ENCODE measurements at regions not wholly inside any gene's neighbourhood (a gene's known extent, or its start where the extent isn't known, plus 50 kb on each side); places are given as distances from the start of the nearest gene placed in this dataset.

- CTCF ChIA-PET, result no interaction called here
- POLR2A ChIA-PET, result no interaction called here
- no peaks in the 10 kb centered on the region for H3K9me3 Mint-ChIP-seq (ENCODE audit: unreplicated experiment)
- no peak for DNase-seq (ENCODE audit: unreplicated experiment)
- no TSS peak for BruUV-seq (replicated peaks)
- H3K27ac Mint-ChIP-seq (ENCODE audit: low read depth, unreplicated experiment), result no peak overlapping the region
- TF ChIP-seq CTCF (IDR thresholded peaks at IDR 0.05; ENCODE audit: unreplicated experiment), result no peak
- no peaks in the 10 kb centered on the region for H3K36me3 Mint-ChIP-seq (ENCODE audit: insufficient read depth, unreplicated experiment)
- no peaks in the 10 kb centered on the region for H3K27me3 Mint-ChIP-seq (ENCODE audit: insufficient read depth, unreplicated experiment)
- H3K4me3 Mint-ChIP-seq (ENCODE audit: unreplicated experiment), result no peak overlapping the region
- intact Hi-C loops (cut with micrococcal nuclease), result no loop called here
- H3K4me1 Mint-ChIP-seq (ENCODE audit: insufficient read depth, unreplicated experiment), result no peaks in the 10 kb centered on the region
These were observed 455.3 kb upstream of the TUSC1 start for GRCh38 chr9:26133537-26133936.

- no peaks in the 10 kb centered on the region for H3K9me3 Mint-ChIP-seq (ENCODE audit: unreplicated experiment)
- CTCF ChIA-PET, result no interaction called here
These were observed 454.6 kb upstream of the TUSC1 start for GRCh38 chr9:26132746-26133312.

GRCh38 chr9:26131886-26132285 lies 453.6 kb upstream of the TUSC1 start:
- no peaks in the 10 kb centered on the region for H3K36me3 Mint-ChIP-seq (ENCODE audit: insufficient read depth, unreplicated experiment)
- ChIA-PET CTCF (no interaction called here), POLR2A (no interaction called here)
- TF ChIP-seq CTCF (IDR thresholded peaks at IDR 0.05; ENCODE audit: unreplicated experiment), result no peak
- no peak overlapping the region for H3K4me3 Mint-ChIP-seq (ENCODE audit: unreplicated experiment)
- no peaks in the 10 kb centered on the region for H3K27me3 Mint-ChIP-seq (ENCODE audit: insufficient read depth, unreplicated experiment)
- intact Hi-C loops (cut with micrococcal nuclease), result no loop called here
- no peak overlapping the region for H3K27ac Mint-ChIP-seq (ENCODE audit: low read depth, unreplicated experiment)
- no peaks in the 10 kb centered on the region for H3K4me1 Mint-ChIP-seq (ENCODE audit: insufficient read depth, unreplicated experiment)
- no TSS peak for BruUV-seq (replicated peaks)
- no peak for DNase-seq (ENCODE audit: unreplicated experiment)
- no peaks in the 10 kb centered on the region for H3K9me3 Mint-ChIP-seq (ENCODE audit: unreplicated experiment)

More at GRCh38 chr9:26132746-26133312, 454.6 kb upstream of the TUSC1 start:
- H3K36me3 Mint-ChIP-seq (ENCODE audit: insufficient read depth, unreplicated experiment), result no peaks in the 10 kb centered on the region
- no peak overlapping the region for H3K4me3 Mint-ChIP-seq (ENCODE audit: unreplicated experiment)
- DNase-seq (ENCODE audit: unreplicated experiment), result no peak
- TF ChIP-seq CTCF (IDR thresholded peaks at IDR 0.05; ENCODE audit: unreplicated experiment), result no peak
- intact Hi-C loops (cut with micrococcal nuclease), result no loop called here
- no peak overlapping the region for H3K27ac Mint-ChIP-seq (ENCODE audit: low read depth, unreplicated experiment)
- no TSS peak for BruUV-seq (replicated peaks)
- POLR2A ChIA-PET, result no interaction called here
- H3K27me3 Mint-ChIP-seq (ENCODE audit: insufficient read depth, unreplicated experiment), result no peaks in the 10 kb centered on the region
- no peaks in the 10 kb centered on the region for H3K4me1 Mint-ChIP-seq (ENCODE audit: insufficient read depth, unreplicated experiment)

GRCh38 chr9:26129217-26129616 lies 451.0 kb upstream of the TUSC1 start:
- Mint-ChIP-seq H3K36me3 (ENCODE audit: insufficient read depth, unreplicated experiment) (no peaks in the 10 kb centered on the region), H3K27me3 (ENCODE audit: insufficient read depth, unreplicated experiment) (no peaks in the 10 kb centered on the region), H3K27ac (ENCODE audit: low read depth, unreplicated experiment) (no peak overlapping the region), H3K4me1 (ENCODE audit: insufficient read depth, unreplicated experiment) (no peaks in the 10 kb centered on the region), H3K4me3 (ENCODE audit: unreplicated experiment) (no peak overlapping the region), H3K9me3 (ENCODE audit: unreplicated experiment) (no peaks in the 10 kb centered on the region)
- POLR2A ChIA-PET, result no interaction called here
- intact Hi-C loops (cut with micrococcal nuclease), result no loop called here
- TF ChIP-seq CTCF (IDR thresholded peaks at IDR 0.05; ENCODE audit: unreplicated experiment), result no peak
- BruUV-seq (replicated peaks), result no TSS peak
- DNase-seq (ENCODE audit: unreplicated experiment), result no peak
- CTCF ChIA-PET, result interaction anchor here (0.6 kb wide), 1 partner anchor 539 kb away, joined by 4 read pairs; no protein-coding TSS in a partner anchor

Measured in MCF 10A (cell line).